CD14-positive monocyte (primary cell): ENCODE measurements at regions not wholly inside any gene's neighbourhood (a gene's known extent, or its start where the extent isn't known, plus 50 kb on each side); places are given as distances from the start of the nearest gene placed in this dataset.

Experiments used
- DNase-seq, 3 donors: peaks; one replicate each; pipeline ENCODE4 v3.0.0-alpha.2; 2011 to 2022
- H2AFZ ChIP-seq: 2 replicates; pipeline ENCODE4 v1.6.0; 2012; ENCODE audit warnings: mild to moderate bottlenecking, low read depth, low read length, inconsistent platforms; ENCODE audit not compliant: insufficient read depth, poor library complexity, severe bottlenecking
- H3K27ac ChIP-seq, 2 donors: 1 replicate in 1 of 2; 2 replicates in 1 of 2; pipeline ENCODE4 v1.5.1; 2012 to 2013; ENCODE audit warnings: low read length in 2 of 2, control low read depth in 1 of 2, inconsistent platforms in 1 of 2, low read depth in 1 of 2, mild to moderate bottlenecking in 1 of 2
- H3K27me3 ChIP-seq, 2 donors: one replicate each; pipeline versions ENCODE4 v1.6.0 to v1.6.1; 2011 to 2013; ENCODE audit warnings: low read length in 2 of 2; ENCODE audit not compliant: control insufficient read depth in 2 of 2, insufficient read depth in 2 of 2
- H3K36me3 ChIP-seq, 2 donors: replicated peaks in 1 of 2; 1 replicate in 1 of 2; 2 replicates in 1 of 2; pipeline versions ENCODE4 v1.5.1 to v1.6.1; 2012 to 2013; ENCODE audit warnings: low read length in 2 of 2, control low read depth in 1 of 2, inconsistent platforms in 1 of 2, mild to moderate bottlenecking in 1 of 2; ENCODE audit not compliant: insufficient read depth in 2 of 2, control insufficient read depth in 1 of 2
- H3K4me1 ChIP-seq, 2 donors: 1 replicate in 1 of 2; 2 replicates in 1 of 2; pipeline versions ENCODE4 v1.5.1 to v1.6.1; 2012 to 2013; ENCODE audit warnings: low read length in 2 of 2, control low read depth in 1 of 2, inconsistent platforms in 1 of 2, mild to moderate bottlenecking in 1 of 2, moderate library complexity in 1 of 2; ENCODE audit not compliant: insufficient read depth in 2 of 2, control insufficient read depth in 1 of 2
- H3K4me2 ChIP-seq: replicated peaks from 2 replicates; pipeline ENCODE3; 2012; ENCODE audit warnings: low read length, moderate library complexity, mild to moderate bottlenecking; ENCODE audit not compliant: poor library complexity, severe bottlenecking; ENCODE audit errors: extremely low read depth
- H3K4me3 ChIP-seq, 3 experiments: fragments of 200-600 bp in 1 of 3; sonication (generic) in 1 of 3; replicated peaks in 1 of 3; 1 replicate in 2 of 3; 2 replicates in 1 of 3; pipeline ENCODE4 v1.5.1; 2011 to 2013; ENCODE audit warnings: low read length in 3 of 3, mild to moderate bottlenecking in 3 of 3, control low read depth in 2 of 3, low read depth in 2 of 3, inconsistent platforms in 1 of 3, moderate library complexity in 1 of 3
- H3K79me2 ChIP-seq: 2 replicates; pipeline ENCODE4 v1.6.0; 2012; ENCODE audit warnings: mild to moderate bottlenecking, control low read depth, inconsistent platforms, low read length, moderate library complexity; ENCODE audit not compliant: insufficient read depth
- H3K9ac ChIP-seq: 2 replicates; pipeline ENCODE4 v1.6.0; 2017; ENCODE audit warnings: low read length, mild to moderate bottlenecking; ENCODE audit not compliant: insufficient read depth, poor library complexity, severe bottlenecking
- H3K9me3 ChIP-seq, 2 donors: replicated peaks in 1 of 2; 1 replicate in 1 of 2; 2 replicates in 1 of 2; pipeline versions ENCODE4 v1.5.1 to v1.6.1; 2012 to 2013; ENCODE audit warnings: low read length in 2 of 2, control low read depth in 1 of 2; ENCODE audit not compliant: control insufficient read depth in 1 of 2, insufficient read depth in 1 of 2
- H4K20me1 ChIP-seq: 2 replicates; pipeline ENCODE4 v1.6.0; 2012; ENCODE audit warnings: mild to moderate bottlenecking, low read length, control low read depth, moderate library complexity; ENCODE audit not compliant: insufficient read depth
- H3K27ac Mint-ChIP-seq, 7 donors: one replicate each; pipeline ENCODE4 v1.8.0; 2020; ENCODE audit warnings: mild to moderate bottlenecking in 7 of 7, mixed read lengths in 7 of 7, moderate library complexity in 6 of 7, inconsistent platforms in 2 of 7
- H3K27me3 Mint-ChIP-seq, 3 donors: one replicate each; pipeline ENCODE4 v1.8.0; 2021 to 2022; ENCODE audit warnings: low read depth in 3 of 3, mild to moderate bottlenecking in 3 of 3, mixed read lengths in 3 of 3, moderate library complexity in 3 of 3, inconsistent platforms in 1 of 3
- H3K36me3 Mint-ChIP-seq, 2 donors: one replicate each; pipeline ENCODE4 v1.8.0; 2020; ENCODE audit warnings: mixed read lengths in 2 of 2, inconsistent platforms in 1 of 2, mild to moderate bottlenecking in 1 of 2
- H3K4me1 Mint-ChIP-seq: one replicate; pipeline ENCODE4 v1.8.0; 2020; ENCODE audit warnings: mild to moderate bottlenecking, mixed read lengths
- H3K4me3 Mint-ChIP-seq, 2 donors: one replicate each; pipeline ENCODE4 v1.8.0; 2020; ENCODE audit warnings: mild to moderate bottlenecking in 2 of 2, mixed read lengths in 2 of 2, moderate library complexity in 1 of 2
- H3K9me3 Mint-ChIP-seq, 7 donors: one replicate each; pipeline ENCODE4 v1.8.0; 2020 to 2022; ENCODE audit warnings: mixed read lengths in 7 of 7, mild to moderate bottlenecking in 6 of 7, moderate library complexity in 6 of 7, inconsistent platforms in 2 of 7
- CTCF ChIP-seq: fragments of 200-600 bp; IDR thresholded peaks from one replicate; pipeline ENCODE4 v1.8.0; 2022; ENCODE audit warnings: antibody characterized with exemption, mild to moderate bottlenecking
- WGBS: methylation state at CpG from one replicate; pipeline ENCODE4 v1.1.5; 2013; ENCODE audit warnings: missing lambda C conversion rate; ENCODE audit not compliant: insufficient coverage; 5-methylcytosine and 5-hydroxymethylcytosine counted together
- intact Hi-C, 2 donors: fragments of 100-400 bp; cut with micrococcal nuclease; formaldehyde crosslinking; loops; one replicate each; pipeline versions ENCODE4 v1.15.0 to v1.15.1; 2023

- Histone ChIP-seq H3K4me3 (no peak overlapping the region), H3K27me3 (no peaks in the 10 kb centered on the region), H2AFZ (no peak overlapping the region), H3K4me1 (no peaks in the 10 kb centered on the region), H3K9me3 (peaks cover 0 to 1% of the 10 kb centered on the region in 2 donors), H3K36me3 (no peaks in the 10 kb centered on the region), H3K4me2 (no peak overlapping the region), H3K9ac (no peak overlapping the region), H3K27ac (no peak overlapping the region), H4K20me1 (no peaks in the 10 kb centered on the region), H3K79me2 (no peaks in the 10 kb centered on the region)
- Mint-ChIP-seq H3K36me3 (no peaks in the 10 kb centered on the region), H3K4me3 (no peak overlapping the region), H3K27me3 (peaks cover 4 to 9% (median 5%) of the 10 kb centered on the region in 3 donors), H3K4me1 (no peaks in the 10 kb centered on the region), H3K27ac (no peak overlapping the region), H3K9me3 (peaks cover 0 to 7% (median 2%) of the 10 kb centered on the region in 7 donors)
- TF ChIP-seq CTCF: no peak
- WGBS: 100% methylated on average over 3 of the region's 5 CpGs
- no peak for DNase-seq
- intact Hi-C loops: no loop called here
These were observed 55.7 kb upstream of the KCNE2 start for GRCh38 chr21:34307991-34308532.

GRCh38 chr21:34311561-34312330 lies 52.1 kb upstream of the KCNE2 start:
- Histone ChIP-seq H3K27me3 (no peaks in the 10 kb centered on the region), H4K20me1 (no peaks in the 10 kb centered on the region), H3K9me3 (peaks cover 0 to 3% of the 10 kb centered on the region in 2 donors), H3K4me3 (no peak overlapping the region), H3K9ac (no peak overlapping the region), H3K79me2 (no peaks in the 10 kb centered on the region), H3K4me2 (no peak overlapping the region), H2AFZ (no peak overlapping the region), H3K27ac (no peak overlapping the region), H3K4me1 (no peaks in the 10 kb centered on the region), H3K36me3 (no peaks in the 10 kb centered on the region)
- Mint-ChIP-seq H3K4me1 (no peaks in the 10 kb centered on the region), H3K4me3 (no peak overlapping the region), H3K9me3 (peaks cover 1 to 7% (median 2%) of the 10 kb centered on the region in 7 donors), H3K27me3 (peaks cover 4 to 8% (median 5%) of the 10 kb centered on the region in 3 donors), H3K36me3 (no peaks in the 10 kb centered on the region), H3K27ac (no peak overlapping the region)
- WGBS: 97% methylated on average over 4 of the region's 12 CpGs
- DNase-seq: no peak
- intact Hi-C loops: no loop called here
- no peak for TF ChIP-seq CTCF
